Hepatocyte (in vitro differentiated cells): ENCODE measurements at regions not wholly inside any gene's neighbourhood (a gene's known extent, or its start where the extent isn't known, plus 50 kb on each side); places are given as distances from the start of the nearest gene placed in this dataset.

Experiments
- DNase-seq: peaks from one replicate; pipeline ENCODE4 v3.0.0-alpha.2; 2016; ENCODE audit warnings: low spot score
- H2AFZ ChIP-seq: fragments of 200-600 bp; sonication (generic); 2 replicates; pipeline ENCODE4 v1.6.0; 2016; ENCODE audit warnings: antibody characterized with exemption, mild to moderate bottlenecking
- H3K27ac ChIP-seq: fragments of 200-600 bp; sonication (generic); 2 replicates; pipeline ENCODE4 v1.5.1; 2016; ENCODE audit warnings: mild to moderate bottlenecking
- H3K27me3 ChIP-seq: fragments of 200-600 bp; sonication (generic); 2 replicates; pipeline ENCODE4 v1.6.1; 2016
- H3K36me3 ChIP-seq: fragments of 200-600 bp; sonication (generic); replicated peaks from 2 replicates; pipeline ENCODE4 v1.5.1; 2016; ENCODE audit warnings: low read depth; ENCODE audit not compliant: insufficient read depth
- H3K4me1 ChIP-seq: fragments of 200-600 bp; sonication (generic); 2 replicates; pipeline ENCODE4 v1.5.1; 2016; ENCODE audit warnings: mild to moderate bottlenecking, moderate library complexity; ENCODE audit not compliant: insufficient read depth
- H3K4me2 ChIP-seq: fragments of 200-600 bp; sonication (generic); 2 replicates; pipeline ENCODE4 v1.6.0; 2016
- H3K4me3 ChIP-seq: fragments of 200-600 bp; sonication (generic); 2 replicates; pipeline ENCODE4 v1.5.1; 2016; ENCODE audit warnings: mild to moderate bottlenecking
- H3K79me2 ChIP-seq: fragments of 200-600 bp; sonication (generic); 2 replicates; pipeline ENCODE4 v1.6.0; 2017; ENCODE audit warnings: mild to moderate bottlenecking
- H3K9me2 ChIP-seq: fragments of 200-600 bp; sonication (generic); replicated peaks from 2 replicates; pipeline ENCODE4 v1.6.0; 2017; ENCODE audit warnings: mild to moderate bottlenecking; ENCODE audit not compliant: insufficient read depth
- H3K9me3 ChIP-seq: fragments of 200-600 bp; sonication (generic); 2 replicates; pipeline ENCODE4 v1.5.1; 2016; ENCODE audit warnings: low read depth, mild to moderate bottlenecking
- H4K20me1 ChIP-seq: fragments of 200-600 bp; sonication (generic); 2 replicates; pipeline ENCODE4 v1.6.0; 2016; ENCODE audit warnings: mild to moderate bottlenecking; ENCODE audit not compliant: insufficient read depth, poor library complexity, severe bottlenecking
- EZH2 ChIP-seq: fragments of 200-600 bp; sonication (generic); IDR thresholded peaks from 2 replicates; pipeline ENCODE4 v1.6.1; 2016; ENCODE audit warnings: antibody characterized with exemption, mild to moderate bottlenecking, borderline replicate concordance
- EZH2phosphoT487 ChIP-seq: fragments of 200-600 bp; sonication (generic); IDR thresholded peaks from one replicate; pipeline ENCODE4 v1.6.1; 2018; ENCODE audit warnings: antibody characterized with exemption, mild to moderate bottlenecking, low read depth, moderate library complexity; ENCODE audit not compliant: unreplicated experiment, severe bottlenecking
- WGBS: methylation state at CpG from one replicate; pipeline ENCODE4 v1.1.6; 2016; ENCODE audit warnings: low lambda C conversion rate; ENCODE audit errors: missing lambda C conversion rate; 5-methylcytosine and 5-hydroxymethylcytosine counted together
- TF ChIP-seq, protein P1 (sequence below): fragments of 200-600 bp; sonication (generic); IDR thresholded peaks from 2 replicates; pipeline ENCODE4 v1.5.1; 2016; ENCODE audit warnings: antibody characterized with exemption, mild to moderate bottlenecking; ENCODE audit not compliant: poor library complexity

DNA sequence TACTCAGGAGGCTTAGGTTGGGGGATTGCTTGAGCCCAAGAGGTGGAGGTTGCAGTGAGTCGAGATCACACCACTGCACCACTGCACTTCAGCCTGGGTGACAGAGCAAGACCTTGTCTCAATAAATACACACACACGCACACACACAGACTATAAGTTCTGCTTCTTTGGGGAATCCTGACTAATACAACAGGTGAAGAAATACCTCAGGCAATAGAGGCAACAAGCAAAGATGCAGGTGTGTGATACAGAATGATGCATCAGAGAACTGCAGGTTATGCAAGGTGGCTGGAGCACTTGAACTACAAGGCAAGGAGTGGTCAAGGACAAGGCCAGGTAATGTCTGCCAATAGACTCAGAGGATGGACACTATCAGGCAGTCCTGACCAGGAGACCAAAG lies 117.6 kb upstream of the ZNF678 start:
- TF ChIP-seq EZH2: no peak
- TF ChIP-seq, protein P1, sequence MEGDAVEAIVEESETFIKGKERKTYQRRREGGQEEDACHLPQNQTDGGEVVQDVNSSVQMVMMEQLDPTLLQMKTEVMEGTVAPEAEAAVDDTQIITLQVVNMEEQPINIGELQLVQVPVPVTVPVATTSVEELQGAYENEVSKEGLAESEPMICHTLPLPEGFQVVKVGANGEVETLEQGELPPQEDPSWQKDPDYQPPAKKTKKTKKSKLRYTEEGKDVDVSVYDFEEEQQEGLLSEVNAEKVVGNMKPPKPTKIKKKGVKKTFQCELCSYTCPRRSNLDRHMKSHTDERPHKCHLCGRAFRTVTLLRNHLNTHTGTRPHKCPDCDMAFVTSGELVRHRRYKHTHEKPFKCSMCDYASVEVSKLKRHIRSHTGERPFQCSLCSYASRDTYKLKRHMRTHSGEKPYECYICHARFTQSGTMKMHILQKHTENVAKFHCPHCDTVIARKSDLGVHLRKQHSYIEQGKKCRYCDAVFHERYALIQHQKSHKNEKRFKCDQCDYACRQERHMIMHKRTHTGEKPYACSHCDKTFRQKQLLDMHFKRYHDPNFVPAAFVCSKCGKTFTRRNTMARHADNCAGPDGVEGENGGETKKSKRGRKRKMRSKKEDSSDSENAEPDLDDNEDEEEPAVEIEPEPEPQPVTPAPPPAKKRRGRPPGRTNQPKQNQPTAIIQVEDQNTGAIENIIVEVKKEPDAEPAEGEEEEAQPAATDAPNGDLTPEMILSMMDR: no peak
- TF ChIP-seq EZH2phosphoT487: no peak
- 96% methylated on average over 2 of the region's 2 CpGs for WGBS
- Histone ChIP-seq H3K4me1 (no peaks in the 10 kb centered on the region), H3K27ac (no peak overlapping the region), H2AFZ (no peak overlapping the region), H3K27me3 (no peaks in the 10 kb centered on the region), H3K9me3 (no peaks in the 10 kb centered on the region), H3K4me3 (no peak overlapping the region), H3K36me3 (no peaks in the 10 kb centered on the region), H4K20me1 (no peaks in the 10 kb centered on the region), H3K4me2 (no peak overlapping the region), H3K79me2 (no peaks in the 10 kb centered on the region), H3K9me2 (no peaks in the 10 kb centered on the region)
- DNase-seq: no peak

DNA sequence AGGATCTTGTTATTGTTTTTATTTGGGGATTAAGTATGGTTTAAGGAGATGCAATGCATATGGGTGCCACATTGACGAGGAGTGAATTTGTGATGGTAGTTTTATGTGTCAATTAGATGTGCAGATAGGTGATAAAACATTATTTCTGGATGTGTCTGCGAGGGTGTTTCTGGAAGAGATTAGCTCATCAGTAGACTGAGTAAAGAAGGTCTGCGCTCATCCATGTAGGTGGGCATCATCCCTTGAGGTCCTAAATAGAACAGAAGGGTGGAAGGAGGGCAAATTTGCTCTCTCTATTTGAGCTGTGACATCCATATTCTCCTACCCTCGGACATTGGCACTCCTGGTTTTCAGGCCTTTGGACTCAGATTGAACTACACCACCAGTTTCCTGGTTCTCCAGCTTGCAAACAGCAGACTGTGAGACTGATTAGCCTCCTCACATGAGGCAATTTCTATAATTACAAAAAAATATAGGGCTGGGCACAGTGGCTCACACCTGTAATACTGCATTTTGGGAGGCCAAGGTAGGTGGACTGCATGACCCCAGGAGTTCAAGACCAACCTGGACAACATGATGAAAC lies 118.2 kb upstream of the ZNF678 start:
- TF ChIP-seq, protein P1: no peak
- no peak for TF ChIP-seq EZH2
- TF ChIP-seq EZH2phosphoT487: no peak
- WGBS: 90% methylated on average over 4 of the region's 4 CpGs
- Histone ChIP-seq H2AFZ (no peak overlapping the region), H3K4me3 (no peak overlapping the region), H3K79me2 (no peaks in the 10 kb centered on the region), H4K20me1 (no peaks in the 10 kb centered on the region), H3K9me3 (no peaks in the 10 kb centered on the region), H3K27me3 (no peaks in the 10 kb centered on the region), H3K36me3 (no peaks in the 10 kb centered on the region), H3K9me2 (no peaks in the 10 kb centered on the region), H3K4me2 (no peak overlapping the region), H3K27ac (no peak overlapping the region), H3K4me1 (no peaks in the 10 kb centered on the region)
- no peak for DNase-seq

DNA sequence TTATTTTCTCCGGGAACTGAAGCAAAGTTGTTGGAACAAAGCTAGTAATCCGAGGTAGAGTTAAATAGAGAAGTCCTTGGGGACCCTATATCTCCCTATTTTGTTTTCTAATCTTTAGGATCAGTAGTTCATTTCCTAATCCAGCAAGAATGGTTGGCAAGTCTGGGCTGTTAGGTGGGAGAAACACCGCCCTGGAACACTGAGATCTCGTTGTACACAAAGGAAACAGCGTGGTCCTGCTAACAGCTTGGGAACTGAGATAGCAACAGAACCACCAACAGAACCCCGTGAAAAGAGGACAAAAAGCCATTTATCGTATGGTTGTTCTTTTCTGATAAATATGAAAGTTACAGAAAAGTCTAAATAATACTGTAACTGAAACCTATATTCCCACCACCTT lies 121.9 kb upstream of the CDC42BPA start:
- Histone ChIP-seq H3K9me3 (no peaks in the 10 kb centered on the region), H3K9me2 (no peaks in the 10 kb centered on the region), H2AFZ (no peak overlapping the region), H3K4me3 (no peak overlapping the region), H3K27me3 (no peaks in the 10 kb centered on the region), H3K79me2 (no peaks in the 10 kb centered on the region), H3K4me1 (no peaks in the 10 kb centered on the region), H3K4me2 (no peak overlapping the region), H3K27ac (no peak overlapping the region), H4K20me1 (no peaks in the 10 kb centered on the region), H3K36me3 (no peaks in the 10 kb centered on the region)
- WGBS: 79% methylated on average over 7 of the region's 7 CpGs
- TF ChIP-seq, protein P1: no peak
- TF ChIP-seq EZH2: no peak
- no peak for DNase-seq

DNA sequence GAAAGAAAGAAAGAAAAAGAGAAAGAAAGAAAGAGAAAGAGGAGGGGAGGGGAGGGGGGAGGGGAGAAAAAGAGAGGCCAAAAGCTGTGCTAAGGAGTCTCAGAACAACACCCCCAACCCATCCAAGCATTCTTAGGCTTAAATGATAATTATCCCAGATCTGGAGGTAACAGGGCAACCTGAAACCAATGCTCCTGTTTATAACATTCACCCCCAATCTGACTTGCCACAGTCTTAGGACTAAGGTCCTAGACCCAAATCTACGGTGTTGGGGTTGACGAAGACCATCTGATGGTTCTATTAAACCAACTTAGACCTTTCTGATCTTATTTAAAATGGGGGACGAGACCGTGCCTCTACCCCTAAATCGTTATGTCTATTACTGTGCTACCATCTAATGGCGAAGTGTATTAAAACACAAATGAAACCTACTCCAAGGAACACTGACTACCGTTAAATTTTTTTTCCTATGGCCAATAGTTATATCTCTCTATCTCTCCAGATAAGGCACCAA lies 119.3 kb upstream of the CDC42BPA start:
- peak overlapping the region; percentile 69 for H2AFZ ChIP-seq
- no peak for TF ChIP-seq EZH2
- TF ChIP-seq EZH2phosphoT487: no peak
- TF ChIP-seq, protein P1: peak; percentile 60
- H3K79me2 ChIP-seq: no peaks in the 10 kb centered on the region
- no peaks in the 10 kb centered on the region for H3K27me3 ChIP-seq
- 41% methylated on average over 7 of the region's 7 CpGs for WGBS
- no peaks in the 10 kb centered on the region for H3K36me3 ChIP-seq
- no peak overlapping the region for H3K27ac ChIP-seq
- H3K9me3 ChIP-seq: no peaks in the 10 kb centered on the region
- peak overlapping the region; percentile 78 for H3K4me2 ChIP-seq
- H3K4me3 ChIP-seq: no peak overlapping the region
- DNase-seq: peak; percentile 52
- no peaks in the 10 kb centered on the region for H3K9me2 ChIP-seq
- H3K4me1 ChIP-seq: no peaks in the 10 kb centered on the region
- no peaks in the 10 kb centered on the region for H4K20me1 ChIP-seq
